Type B pancreatic cell (in vitro differentiated cells): ENCODE measurements at regions not wholly inside any gene's neighbourhood (a gene's known extent, or its start where the extent isn't known, plus 50 kb on each side); places are given as distances from the start of the nearest gene placed in this dataset.

Experiments
- DNase-seq: peaks from one replicate; pipeline ENCODE4 v3.0.0; 2021; ENCODE audit warnings: mixed read lengths; ENCODE audit not compliant: unreplicated experiment; ENCODE audit errors: extremely low spot score
- H3K27ac Mint-ChIP-seq: 2 replicates; pipeline ENCODE4 v1.8.0; 2021; ENCODE audit warnings: mild to moderate bottlenecking, mixed read lengths
- H3K27me3 Mint-ChIP-seq: 2 replicates; pipeline ENCODE4 v1.8.0; 2021; ENCODE audit warnings: mixed read lengths
- H3K36me3 Mint-ChIP-seq: 2 replicates; pipeline ENCODE4 v1.8.0; 2021; ENCODE audit warnings: mixed read lengths
- H3K4me1 Mint-ChIP-seq: one replicate; pipeline ENCODE4 v1.8.0; 2021; ENCODE audit warnings: mixed read lengths; ENCODE audit not compliant: unreplicated experiment
- H3K4me3 Mint-ChIP-seq: 2 replicates; pipeline ENCODE4 v1.8.0; 2021; ENCODE audit warnings: mild to moderate bottlenecking, mixed read lengths
- H3K9me3 Mint-ChIP-seq: 2 replicates; pipeline ENCODE4 v1.8.0; 2021; ENCODE audit warnings: mixed read lengths
- CTCF ChIP-seq: fragments of 200-600 bp; sonication (generic); conservative IDR thresholded peaks from 2 replicates; pipeline ENCODE4 v1.5.0; 2021; ENCODE audit warnings: antibody characterized with exemption, mild to moderate bottlenecking

- no peak overlapping the region for H3K4me3 Mint-ChIP-seq
- no peak for TF ChIP-seq CTCF
- no peak for DNase-seq
- no peaks in the 10 kb centered on the region for H3K27me3 Mint-ChIP-seq
- no peaks in the 10 kb centered on the region for H3K36me3 Mint-ChIP-seq
- H3K4me1 Mint-ChIP-seq, result peaks cover 5% of the 10 kb centered on the region
- no peaks in the 10 kb centered on the region for H3K9me3 Mint-ChIP-seq
- H3K27ac Mint-ChIP-seq, result no peak overlapping the region
These were observed 76.0 kb upstream of the DAP start for GRCh38 chr5:10836986-10837385.

GRCh38 chr5:10834695-10835094 is 73.7 kb upstream of the DAP start:
- Mint-ChIP-seq H3K4me1 (peaks cover 10% of the 10 kb centered on the region), H3K27ac (no peak overlapping the region), H3K27me3 (no peaks in the 10 kb centered on the region), H3K9me3 (no peaks in the 10 kb centered on the region), H3K4me3 (no peak overlapping the region), H3K36me3 (no peaks in the 10 kb centered on the region)
- DNase-seq, result no peak
- no peak for TF ChIP-seq CTCF

- Mint-ChIP-seq H3K4me1 (peaks cover 10% of the 10 kb centered on the region), H3K4me3 (no peak overlapping the region), H3K36me3 (no peaks in the 10 kb centered on the region), H3K27me3 (no peaks in the 10 kb centered on the region), H3K27ac (peak overlapping the region; percentile 9), H3K9me3 (no peaks in the 10 kb centered on the region)
- DNase-seq, result no peak
- TF ChIP-seq CTCF, result no peak
These were observed 72.0 kb upstream of the DAP start for GRCh38 chr5:10832987-10833386.

- Mint-ChIP-seq H3K4me1 (peaks cover 10% of the 10 kb centered on the region), H3K36me3 (no peaks in the 10 kb centered on the region), H3K27me3 (no peaks in the 10 kb centered on the region), H3K9me3 (no peaks in the 10 kb centered on the region), H3K4me3 (no peak overlapping the region), H3K27ac (no peak overlapping the region)
- no peak for DNase-seq
- no peak for TF ChIP-seq CTCF
These were observed 71.4 kb upstream of the DAP start for GRCh38 chr5:10832421-10832820.

- H3K4me1 Mint-ChIP-seq, result peaks cover 10% of the 10 kb centered on the region
- no peak for TF ChIP-seq CTCF
- H3K4me3 Mint-ChIP-seq, result no peak overlapping the region
- no peaks in the 10 kb centered on the region for H3K27me3 Mint-ChIP-seq
- H3K36me3 Mint-ChIP-seq, result no peaks in the 10 kb centered on the region
- H3K9me3 Mint-ChIP-seq, result no peaks in the 10 kb centered on the region
- no peak overlapping the region for H3K27ac Mint-ChIP-seq
- DNase-seq, result no peak
These were observed 70.4 kb upstream of the DAP start for GRCh38 chr5:10831419-10831818.

- Mint-ChIP-seq H3K27me3 (no peaks in the 10 kb centered on the region), H3K4me1 (peaks cover 10% of the 10 kb centered on the region), H3K27ac (no peak overlapping the region), H3K4me3 (no peak overlapping the region), H3K36me3 (no peaks in the 10 kb centered on the region), H3K9me3 (no peaks in the 10 kb centered on the region)
- no peak for DNase-seq
- TF ChIP-seq CTCF, result no peak
These were observed 67.2 kb upstream of the DAP start for GRCh38 chr5:10828241-10828640.
